ENCODE measurements at regions not wholly inside any gene's neighbourhood (a gene's known extent, or its start where the extent isn't known, plus 50 kb on each side); places are given as distances from the start of the nearest gene placed in this dataset.

GRCh38 chr5:52728224-52728623 is 59.5 kb upstream of the ITGA1 start:
- TF ChIP-seq CTCF (IDR thresholded peaks at IDR 0.05), result no peak
- no peak for TF ChIP-seq POLR2A (IDR thresholded peaks at IDR 0.05)
